Lung (tissue), 11 donors: ENCODE measurements at regions not wholly inside any gene's neighbourhood (a gene's known extent, or its start where the extent isn't known, plus 50 kb on each side); places are given as distances from the start of the nearest gene placed in this dataset.
A peak's percentile ranks its signal among the peaks of the same experiment; 100 is the strongest.

Experiments
- ATAC-seq: fragments of 200-7000 bp; cut with Tn5 transposase; one replicate; pipeline ENCODE4 v1.9.1; 2020; ENCODE audit warnings: moderate number of reproducible peaks; ENCODE audit not compliant: insufficient read depth, low FRiP score
- DNase-seq, 3 donors: peaks; one replicate each; pipeline ENCODE4 v3.0.0-alpha.2; 2013 to 2017
- H3K27ac ChIP-seq, 2 donors: one replicate each; pipeline ENCODE4 v1.5.1; 2013; ENCODE audit warnings: mild to moderate bottlenecking in 2 of 2, moderate library complexity in 2 of 2, control low read depth in 1 of 2, inconsistent platforms in 1 of 2, low read depth in 1 of 2, low read length in 1 of 2
- H3K27me3 ChIP-seq, 3 donors: one replicate each; pipeline ENCODE4 v1.5.1; 2013; ENCODE audit warnings: low read length in 2 of 3; ENCODE audit not compliant: control insufficient read depth in 3 of 3, insufficient read depth in 3 of 3
- H3K36me3 ChIP-seq, 4 donors: one replicate each; pipeline ENCODE4 v1.5.1; 2013; ENCODE audit warnings: low read length in 4 of 4, mild to moderate bottlenecking in 1 of 4, moderate library complexity in 1 of 4; ENCODE audit not compliant: control insufficient read depth in 4 of 4, insufficient read depth in 4 of 4
- H3K4me1 ChIP-seq, 5 donors: one replicate each; pipeline ENCODE4 v1.5.1; 2013; ENCODE audit warnings: low read length in 5 of 5, mild to moderate bottlenecking in 2 of 5, moderate library complexity in 1 of 5; ENCODE audit not compliant: control insufficient read depth in 5 of 5, insufficient read depth in 5 of 5
- H3K4me3 ChIP-seq: one replicate; pipeline ENCODE4 v1.5.1; 2013; ENCODE audit warnings: mild to moderate bottlenecking, control low read depth, moderate library complexity
- H3K9ac ChIP-seq, 2 donors: one replicate each; pipeline ENCODE4 v1.5.1; 2013; ENCODE audit warnings: low read length in 2 of 2, control low read depth in 1 of 2; ENCODE audit not compliant: insufficient read depth in 1 of 2
- H3K9me3 ChIP-seq, 4 donors: one replicate each; pipeline ENCODE4 v1.5.1; 2013; ENCODE audit warnings: low read length in 3 of 4, mild to moderate bottlenecking in 1 of 4, moderate library complexity in 1 of 4; ENCODE audit not compliant: control insufficient read depth in 4 of 4, insufficient read depth in 3 of 4
- CTCF ChIP-seq: IDR thresholded peaks from 2 replicates; pipeline ENCODE4 v1.5.1; 2012; ENCODE audit warnings: mild to moderate bottlenecking; ENCODE audit errors: control extremely low read depth, extremely low read depth
- WGBS, 2 donors: extraction: QIAGEN DNeasy Blood & Tissue Kit; methylation state at CpG; one replicate each; pipeline ENCODE4 v1.1.7; 2013; 5-methylcytosine and 5-hydroxymethylcytosine counted together
- donor health status: control.
- donor health status: control.
- donor health status: Bipolar disorder and iron deficiency.
- donor health status: healthy.
- donor health status: DM: yes; HTN: yes; CAD: no.

DNA sequence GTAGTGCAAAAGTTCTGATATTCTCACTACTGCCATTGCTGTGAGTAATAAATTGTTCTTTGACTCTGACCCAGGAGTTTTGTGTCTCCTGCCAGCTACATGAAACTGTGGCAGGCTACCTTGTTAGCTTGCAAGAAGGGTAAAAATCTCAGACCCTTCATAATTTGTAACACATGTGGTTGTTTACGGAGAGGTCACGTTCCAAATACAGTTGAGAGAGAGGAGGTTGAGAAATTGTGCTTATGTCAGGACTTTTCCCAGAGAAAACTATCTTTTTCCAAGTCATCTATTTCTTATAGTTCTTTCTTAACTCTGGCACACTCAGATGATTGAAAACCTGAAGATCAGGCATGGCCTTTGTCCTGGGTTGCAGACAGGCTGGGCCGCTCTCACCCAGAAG is 114.4 kb upstream of the SVIL start:
- DNase-seq: no peak
- no peak overlapping the region for H3K27ac ChIP-seq
- H3K9me3 ChIP-seq: no peaks in the 10 kb centered on the region
- H3K36me3 ChIP-seq: no peaks in the 10 kb centered on the region
- ATAC-seq: no peak
- H3K27me3 ChIP-seq: peaks cover 0 to 2% (median 0%) of the 10 kb centered on the region in 3 donors
- TF ChIP-seq CTCF: no peak
- H3K4me3 ChIP-seq: no peak overlapping the region
- WGBS, 2 donors: 90 to 95% methylated on average over 3 of the region's 3 CpGs
- H3K4me1 ChIP-seq: peaks cover 0 to 7% (median 2%) of the 10 kb centered on the region in 5 donors
- H3K9ac ChIP-seq: no peak overlapping the region

- Histone ChIP-seq H3K27ac (no peak overlapping the region), H3K9ac (no peak overlapping the region), H3K4me1 (peaks cover 0 to 7% (median 2%) of the 10 kb centered on the region in 5 donors), H3K4me3 (no peak overlapping the region), H3K36me3 (no peaks in the 10 kb centered on the region), H3K27me3 (peaks cover 0 to 2% (median 0%) of the 10 kb centered on the region in 3 donors), H3K9me3 (no peaks in the 10 kb centered on the region)
- no peak for TF ChIP-seq CTCF
- DNase-seq: no peak
- 90 to 92% methylated on average over 3 of the region's 3 CpGs for WGBS, 2 donors
- ATAC-seq: no peak
These were observed 113.4 kb upstream of the SVIL start for GRCh38 chr10:29748109-29748650.

DNA sequence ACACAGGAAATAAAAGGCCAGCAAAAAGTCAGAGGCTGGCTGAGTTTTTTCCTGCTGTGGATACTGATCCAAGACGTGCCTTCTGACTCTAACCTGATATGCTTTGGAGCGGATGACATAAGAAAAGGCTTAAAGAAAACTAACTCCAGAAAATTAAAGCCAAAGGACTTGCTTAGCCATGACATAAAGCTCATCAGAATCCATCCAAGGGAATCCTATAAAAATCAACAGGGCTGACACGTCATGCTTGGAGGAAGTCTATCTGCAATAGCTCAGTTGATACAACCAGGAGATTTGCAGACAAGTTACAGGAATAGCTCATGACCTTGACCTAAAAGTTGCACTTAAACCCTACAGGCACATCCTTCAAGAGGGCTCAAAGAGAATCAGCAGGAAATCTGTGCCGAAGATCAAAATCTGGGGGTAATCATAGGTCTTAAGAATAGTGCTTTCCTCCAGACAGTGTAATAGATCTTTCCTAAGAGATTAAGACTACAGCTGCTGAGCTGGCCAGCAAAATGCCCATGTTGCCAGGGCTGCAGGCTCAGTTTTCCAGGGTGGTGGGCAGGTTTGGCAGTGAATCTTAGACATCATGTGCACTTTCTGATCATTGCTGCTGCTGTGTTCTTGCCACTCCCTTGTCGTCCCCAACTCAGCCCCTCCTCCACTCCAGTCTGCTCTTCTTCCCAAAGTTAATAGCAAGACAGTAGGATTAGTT is 111.5 kb upstream of the SVIL start:
- Histone ChIP-seq H3K9ac (no peak overlapping the region), H3K27ac (no peak overlapping the region)
- no peak for ATAC-seq

More for the DNA sequence above, 111.5 kb upstream of the SVIL start:
- H3K9me3 ChIP-seq: no peaks in the 10 kb centered on the region
- DNase-seq: peak in 1 of 3 donors; percentile 42
- no peak overlapping the region for H3K4me3 ChIP-seq
- TF ChIP-seq CTCF: no peak
- no peaks in the 10 kb centered on the region for H3K27me3 ChIP-seq
- peaks cover 0 to 7% (median 2%) of the 10 kb centered on the region in 5 donors for H3K4me1 ChIP-seq
- WGBS, 2 donors: 53 to 71% methylated on average over 5 of the region's 5 CpGs
- no peaks in the 10 kb centered on the region for H3K36me3 ChIP-seq
